NCI-H2227 (cell line): ENCODE measurements at regions not wholly inside any gene's neighbourhood (a gene's known extent, or its start where the extent isn't known, plus 50 kb on each side); places are given as distances from the start of the nearest gene placed in this dataset.
A peak's percentile ranks its signal among the peaks of the same experiment; 100 is the strongest.
"Not testable (repeated sequence)": the region's sequence is repeated elsewhere in the genome, so short reads cannot be mapped to it uniquely, and the experiment has no call there.

ENCODE experiments used
- DNase-seq: peaks from one replicate; lab custom pipeline; 2025; ENCODE audit not compliant: unreplicated experiment; lab: John Stamatoyannopoulos, UW

DNA sequence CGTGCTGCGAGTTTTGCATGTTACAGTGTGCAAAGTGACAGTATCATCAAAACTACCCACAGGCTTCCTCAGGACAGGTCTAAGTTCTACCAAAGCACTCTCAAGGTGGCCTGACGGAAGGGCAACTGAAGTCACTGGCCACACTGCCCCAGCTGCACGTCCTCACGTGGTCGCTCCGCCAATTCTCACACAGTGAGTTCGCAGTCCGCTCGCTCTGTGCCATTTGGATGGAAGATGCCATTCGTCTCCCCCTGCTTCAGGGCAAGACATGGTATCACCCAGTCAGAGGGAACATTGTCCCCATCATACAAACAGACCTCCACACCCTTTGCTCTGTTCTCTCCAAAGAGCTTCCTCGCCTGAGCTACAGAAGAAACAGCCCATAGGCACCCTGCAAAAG, 109.6 kb upstream of the COBL start:
- DNase-seq, result no peak

GRCh38 chr7:51409934-51410333, 93.3 kb upstream of the COBL start:
- DNase-seq, result not testable (repeated sequence)

GRCh38 chr7:51397608-51398007, 81.0 kb upstream of the COBL start:
- DNase-seq, result not testable (repeated sequence)

GRCh38 chr7:51393003-51393402, 76.4 kb upstream of the COBL start:
- DNase-seq, result not testable (repeated sequence)

- not testable (repeated sequence) for DNase-seq
Measured at GRCh38 chr7:51389952-51390351, 73.3 kb upstream of the COBL start.

DNA sequence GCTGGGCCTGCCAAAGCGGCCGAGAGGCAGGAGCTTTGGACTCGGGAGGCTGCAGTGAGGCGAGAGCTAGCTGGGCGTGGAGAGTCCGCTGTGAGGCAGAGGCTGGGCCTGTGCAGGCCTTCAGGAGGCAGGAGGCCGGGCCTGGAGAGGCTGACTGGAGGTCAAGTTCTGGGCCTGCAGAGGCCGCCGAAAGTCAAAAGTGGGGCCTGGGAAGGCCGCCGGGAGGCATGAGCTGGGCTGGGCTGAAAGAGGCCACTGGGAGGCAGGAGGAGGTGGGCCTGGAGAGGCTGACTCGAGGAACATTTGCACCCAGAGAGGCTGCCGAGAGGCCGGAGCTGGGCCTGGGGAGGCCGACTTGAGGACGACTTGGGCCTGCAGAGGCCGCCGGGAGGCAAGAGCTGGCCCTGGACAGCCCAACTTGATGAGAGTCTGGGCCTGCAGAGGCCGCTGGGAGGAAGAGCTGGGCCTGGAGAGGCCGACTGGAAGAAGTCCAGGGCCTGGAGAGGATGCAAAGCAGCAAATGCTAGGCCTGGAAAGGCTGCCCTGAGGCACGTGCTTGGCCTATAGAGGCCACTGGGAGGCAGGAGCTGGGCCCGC, 72.7 kb upstream of the COBL start:
- not testable (repeated sequence) for DNase-seq

- not testable (repeated sequence) for DNase-seq
Measured at GRCh38 chr7:51388241-51388640, 71.6 kb upstream of the COBL start.

- DNase-seq, result not testable (repeated sequence)
Measured at GRCh38 chr7:51386806-51387568, 70.4 kb upstream of the COBL start.

DNA sequence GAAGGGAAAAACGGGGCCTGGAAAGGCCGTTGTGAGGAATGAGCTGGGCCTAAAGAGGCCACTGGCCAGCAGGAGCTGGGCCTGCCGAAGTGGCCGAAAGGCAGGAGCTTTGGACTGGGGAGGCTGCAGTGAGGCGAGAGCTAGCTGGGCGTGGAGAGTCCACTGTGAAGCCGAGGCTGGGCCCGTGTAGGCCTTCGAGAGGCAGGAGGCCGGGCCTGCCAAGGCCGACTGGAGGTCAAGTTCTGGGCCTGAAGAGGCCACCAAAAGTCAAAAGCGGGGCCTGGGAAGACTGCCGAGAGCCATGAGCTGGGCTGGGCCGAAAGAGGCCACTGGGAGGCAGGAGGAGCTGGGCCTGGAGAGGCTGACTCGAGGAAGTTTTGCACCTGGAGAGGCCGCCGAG, 69.6 kb upstream of the COBL start:
- DNase-seq, result not testable (repeated sequence)

- DNase-seq, result not testable (repeated sequence)
Measured at GRCh38 chr7:51382243-51382642, 65.6 kb upstream of the COBL start.

DNA sequence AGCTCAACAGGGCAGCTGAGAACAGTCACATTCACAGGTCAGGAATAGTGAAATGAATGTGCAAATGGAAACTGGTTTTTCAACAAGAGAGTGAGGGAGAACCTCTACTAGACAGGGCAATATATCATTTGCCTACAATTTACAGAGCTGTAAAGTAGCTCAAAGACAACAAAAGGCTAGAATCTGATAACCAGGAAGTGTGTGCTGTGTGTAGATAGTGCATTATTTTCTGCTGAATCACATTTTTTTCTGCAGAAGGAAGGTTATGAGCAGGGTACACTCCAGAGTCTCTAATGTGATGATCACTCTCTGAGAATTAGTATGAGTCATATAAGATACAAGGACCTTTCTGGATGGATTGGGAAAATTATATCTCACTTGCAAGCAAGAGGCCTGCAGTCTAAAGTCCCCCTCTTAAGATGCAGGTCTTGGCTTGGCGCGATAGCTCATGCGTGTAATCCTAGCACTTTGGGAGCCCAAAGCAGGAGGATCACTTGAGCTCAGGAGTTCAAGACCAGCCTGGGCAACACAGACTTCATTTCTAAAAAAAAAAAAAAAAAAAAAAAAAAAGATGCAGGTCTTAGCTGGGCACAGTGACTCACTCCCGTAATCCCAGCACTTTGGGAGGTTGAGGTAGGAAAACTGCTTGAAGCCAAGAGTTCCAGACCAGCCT, 59.9 kb upstream of the COBL start:
- DNase-seq, result peak; percentile 27

DNA sequence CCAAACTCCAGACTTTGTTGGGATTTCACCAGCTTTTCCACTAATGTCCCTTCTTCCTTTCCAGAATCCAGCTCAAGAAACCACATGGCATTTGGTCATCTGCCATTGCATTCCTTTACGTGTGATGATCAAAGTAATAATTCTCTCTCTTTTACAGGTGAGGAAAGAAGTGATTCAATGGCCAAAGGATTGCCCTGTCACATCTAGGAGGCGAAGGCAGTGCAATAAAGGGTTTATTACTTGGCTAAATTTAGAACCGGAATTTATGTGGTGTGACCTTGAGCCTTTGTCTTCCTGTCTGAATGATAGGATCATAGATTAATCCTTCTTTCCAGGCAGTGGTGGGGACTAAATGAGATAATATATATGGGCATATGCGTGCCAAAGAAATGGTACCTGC, 58.3 kb upstream of the COBL start:
- no peak for DNase-seq

DNA sequence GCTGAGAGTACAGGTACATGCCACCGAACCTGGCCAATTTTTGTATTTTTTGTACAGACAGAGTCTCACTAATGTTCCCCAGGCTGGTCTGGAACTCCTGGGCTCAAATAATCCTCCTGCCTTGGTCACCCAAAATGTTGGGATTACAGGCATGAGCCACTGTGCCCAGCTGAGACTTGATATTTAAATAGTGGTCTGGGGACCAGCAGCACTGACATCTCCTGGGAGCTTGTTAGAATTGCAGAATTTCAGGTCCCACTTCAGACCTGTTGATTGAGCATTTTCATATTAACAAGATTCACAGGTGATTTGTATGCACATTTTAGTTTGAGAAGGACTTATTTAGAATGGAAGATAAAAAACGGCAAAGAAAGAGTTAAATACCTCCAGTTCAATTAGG, 57.0 kb upstream of the COBL start:
- DNase-seq, result not testable (repeated sequence)

GRCh38 chr7:51369746-51370145, 53.1 kb upstream of the COBL start:
- DNase-seq, result peak; percentile 13

DNA sequence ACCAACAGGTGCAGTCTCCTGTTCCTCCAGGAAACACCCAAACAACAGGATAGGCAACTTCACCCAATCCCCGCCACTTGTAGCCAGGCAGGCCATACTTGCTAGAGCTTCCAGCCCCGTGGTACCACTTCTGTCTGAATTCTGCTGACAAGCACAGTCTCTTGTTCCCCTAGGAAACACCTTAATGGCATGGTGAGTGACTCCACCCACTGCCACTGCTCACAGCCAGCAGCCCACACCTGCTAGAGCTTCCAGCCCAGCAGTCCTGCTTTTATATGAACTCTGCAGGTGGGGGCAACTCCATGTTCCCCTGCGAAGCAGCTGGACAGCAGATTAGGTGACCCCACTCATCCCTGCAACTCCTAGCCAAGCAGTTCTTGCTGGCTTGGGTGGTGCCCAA, 52.6 kb upstream of the COBL start:
- DNase-seq, result not testable (repeated sequence)

GRCh38 chr7:51368334-51368733, 51.7 kb upstream of the COBL start:
- DNase-seq, result no peak

GRCh38 chr7:51367614-51367968, 51.0 kb upstream of the COBL start:
- no peak for DNase-seq

- peak; percentile 80 for DNase-seq
Measured at GRCh38 chr7:51366930-51367613, 50.5 kb upstream of the COBL start.
